Activated CD4-positive, alpha-beta T cell treated with anti-CD3 and anti-CD28 coated beads, Interleukin-2, Interleukin-6, amounts not matched to agents 100 ng/mL and 50 ng/mL, durations not matched to agents 16 hours and 8 hours (primary cell): ENCODE measurements at regions not wholly inside any gene's neighbourhood (a gene's known extent, or its start where the extent isn't known, plus 50 kb on each side); places are given as distances from the start of the nearest gene placed in this dataset.

Experiments used
- DNase-seq: peaks from one replicate; pipeline ENCODE4 v3.0.0-alpha.2; 2020

DNA sequence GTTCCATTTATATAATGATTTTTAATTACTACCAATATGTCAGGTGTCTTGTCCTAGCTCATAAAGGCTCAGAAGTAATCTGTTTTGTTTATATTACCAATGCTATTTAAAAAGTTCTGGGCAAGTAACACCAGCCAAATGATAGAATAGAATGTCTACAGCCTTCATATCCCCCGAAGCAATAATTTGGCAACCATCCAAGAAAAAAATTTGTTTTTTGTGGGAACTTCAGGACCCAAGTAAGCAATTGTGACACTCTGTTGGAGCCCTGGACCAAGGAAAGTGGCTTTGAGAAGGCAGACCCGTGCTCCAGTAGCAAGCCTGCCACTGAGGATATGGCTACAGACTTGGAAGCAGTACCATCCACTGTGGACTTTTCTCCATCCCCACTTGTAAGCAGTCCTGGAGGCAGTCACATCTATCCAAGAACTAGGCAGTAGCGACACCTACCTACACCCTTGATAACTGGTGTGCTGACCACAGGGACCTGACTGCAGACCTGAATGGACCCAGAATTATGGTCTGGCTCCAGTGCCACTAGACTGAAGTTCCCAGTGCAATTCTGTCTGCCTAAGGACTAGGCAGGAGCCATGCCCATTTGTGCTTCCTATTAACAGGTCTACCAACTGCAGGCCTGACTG, 870.7 kb upstream of the ADGRL2 start:
- DNase-seq = no peak

DNA sequence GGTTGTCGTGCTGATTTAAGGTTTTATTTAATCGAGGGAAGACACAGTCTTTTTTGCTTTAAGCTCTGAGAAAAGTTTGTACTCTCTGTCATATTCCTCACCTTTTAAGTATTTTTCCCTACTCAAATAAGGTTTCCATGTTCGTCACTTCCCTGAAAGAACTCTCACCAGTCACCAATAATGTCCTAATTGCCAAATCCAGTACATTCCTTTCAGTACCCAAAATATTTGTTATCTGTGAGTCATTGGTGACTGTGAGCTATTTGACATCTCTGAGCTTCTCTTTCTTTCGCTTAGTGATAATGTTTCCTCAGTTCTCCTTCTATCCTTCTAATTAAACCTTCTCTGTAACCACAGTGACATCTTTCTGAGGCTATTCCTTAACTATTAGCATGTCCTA, 874.2 kb upstream of the ADGRL2 start:
- DNase-seq = no peak

DNA sequence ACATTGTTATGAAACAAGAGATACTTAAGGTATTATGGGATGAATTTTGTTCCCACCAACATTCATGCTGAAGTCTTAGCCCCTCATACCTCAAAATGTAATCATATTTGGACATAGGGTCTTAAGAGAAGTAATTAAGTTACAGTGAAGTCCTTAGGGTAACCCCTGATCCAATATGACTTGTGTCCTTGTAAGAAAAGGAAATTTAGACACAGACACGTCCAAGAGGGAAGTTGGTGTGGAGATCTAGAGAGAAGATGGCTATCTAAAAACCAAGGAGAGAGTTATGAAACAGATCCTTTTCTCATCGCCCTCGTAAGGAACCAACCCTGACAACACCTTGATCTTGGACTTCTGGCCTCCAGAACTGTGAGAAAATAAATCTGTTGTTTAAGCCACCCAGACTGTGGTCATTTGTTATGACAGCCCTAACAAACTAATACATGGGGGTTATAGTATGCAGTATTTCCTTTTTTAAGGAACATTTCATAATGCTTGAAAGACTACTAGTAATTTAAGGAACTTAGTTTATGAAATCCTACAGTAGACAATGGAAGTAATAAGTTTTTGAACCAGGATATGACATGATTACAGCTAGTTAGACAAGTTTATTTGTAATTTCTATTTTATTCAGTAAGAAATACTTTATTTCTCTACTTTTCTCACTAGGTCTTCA, 875.5 kb upstream of the ADGRL2 start:
- DNase-seq = no peak

DNA sequence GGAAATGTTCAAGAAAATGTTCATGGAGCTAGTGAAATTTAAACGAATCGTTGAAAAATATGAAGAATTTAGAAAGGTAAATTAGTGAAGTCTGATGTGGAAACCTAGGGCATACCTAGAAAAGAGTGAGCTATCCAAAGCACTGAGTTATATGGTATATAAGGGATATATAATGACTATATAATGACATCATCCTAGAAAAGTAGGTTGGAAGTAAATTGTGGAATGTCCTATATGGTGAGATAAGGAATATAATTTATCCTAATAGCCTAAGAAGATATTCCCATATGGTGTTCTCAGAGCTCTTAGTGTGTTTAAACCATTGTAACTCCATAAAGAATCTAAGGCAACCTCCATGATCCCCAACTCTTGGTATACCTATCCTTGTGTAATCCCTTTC, 876.4 kb upstream of the ADGRL2 start:
- DNase-seq = no peak

GRCh38 chr1:80922906-80923305, 877.8 kb upstream of the ADGRL2 start:
- DNase-seq = no peak

DNA sequence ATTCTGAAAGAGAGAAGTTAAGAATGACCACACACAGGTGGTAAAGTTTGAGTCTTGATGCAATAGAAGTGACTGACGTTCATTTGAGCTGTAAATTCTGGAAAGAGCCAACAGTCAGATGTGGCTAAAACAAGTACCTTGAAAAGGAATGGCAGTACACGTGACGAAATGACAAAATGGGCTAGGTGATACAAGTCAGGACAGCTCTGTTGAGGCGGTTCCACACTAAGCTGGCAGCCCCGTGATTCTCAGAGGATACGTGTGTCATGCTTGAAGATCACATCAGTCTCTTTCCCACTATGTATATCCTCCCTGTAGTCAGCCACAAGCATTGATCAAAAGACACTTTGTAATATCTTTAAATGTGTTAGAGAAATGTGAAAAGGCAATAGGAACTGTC, 881.3 kb upstream of the ADGRL2 start:
- no peak for DNase-seq

DNA sequence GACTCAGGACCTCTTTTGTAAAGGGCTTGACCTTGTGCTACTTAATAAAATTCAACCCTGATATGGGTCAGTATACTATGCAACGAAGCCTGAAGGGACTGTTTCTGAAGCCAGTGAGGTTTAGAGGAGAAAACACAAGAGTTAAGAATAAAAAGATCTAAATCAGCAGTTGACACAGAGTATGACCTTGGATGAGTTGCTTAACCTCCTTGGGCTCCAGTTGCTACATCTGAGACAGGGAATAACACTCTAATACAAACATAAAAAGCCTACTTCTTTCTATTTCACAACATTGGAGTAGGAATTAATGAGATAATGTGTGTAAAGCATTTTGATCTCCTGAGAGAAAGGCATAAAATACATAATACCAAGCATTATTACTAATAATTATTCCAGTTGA, 882.4 kb upstream of the ADGRL2 start:
- DNase-seq = no peak

- DNase-seq = no peak
Observed at GRCh38 chr1:80917826-80918225, 882.9 kb upstream of the ADGRL2 start.

GRCh38 chr1:80917225-80917624, 883.5 kb upstream of the ADGRL2 start:
- DNase-seq = no peak

- DNase-seq = no peak
Observed at GRCh38 chr1:80915491-80915890, 885.2 kb upstream of the ADGRL2 start.

- DNase-seq = no peak
Observed at GRCh38 chr1:80910426-80910825, 890.3 kb upstream of the ADGRL2 start.

- no peak for DNase-seq
Observed at GRCh38 chr1:80909172-80909784, 891.5 kb upstream of the ADGRL2 start.

GRCh38 chr1:80896781-80897356, 903.9 kb upstream of the ADGRL2 start:
- DNase-seq = no peak

DNA sequence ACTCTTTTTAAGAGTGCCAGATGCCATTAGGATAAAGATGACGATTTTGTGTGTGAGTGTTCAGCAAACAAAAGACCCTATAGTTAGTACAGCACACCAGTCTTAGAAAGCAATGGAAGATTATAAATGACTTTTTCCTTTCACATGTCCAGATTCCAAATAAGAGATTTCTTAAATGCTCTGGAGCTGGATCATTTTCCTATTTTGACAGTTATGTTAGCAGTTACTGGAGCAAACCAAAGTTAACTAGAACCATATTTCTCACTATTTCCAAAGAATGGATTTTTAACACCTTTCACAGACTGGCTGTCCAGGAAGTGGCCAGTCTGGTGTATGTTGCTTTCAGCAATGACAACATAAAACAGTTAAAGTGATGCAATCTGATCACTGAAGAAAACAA, 905.8 kb upstream of the ADGRL2 start:
- DNase-seq = no peak

- no peak for DNase-seq
Observed at GRCh38 chr1:80893115-80893514, 907.6 kb upstream of the ADGRL2 start.

- DNase-seq = no peak
Observed at GRCh38 chr1:80892539-80892938, 908.2 kb upstream of the ADGRL2 start.

DNA sequence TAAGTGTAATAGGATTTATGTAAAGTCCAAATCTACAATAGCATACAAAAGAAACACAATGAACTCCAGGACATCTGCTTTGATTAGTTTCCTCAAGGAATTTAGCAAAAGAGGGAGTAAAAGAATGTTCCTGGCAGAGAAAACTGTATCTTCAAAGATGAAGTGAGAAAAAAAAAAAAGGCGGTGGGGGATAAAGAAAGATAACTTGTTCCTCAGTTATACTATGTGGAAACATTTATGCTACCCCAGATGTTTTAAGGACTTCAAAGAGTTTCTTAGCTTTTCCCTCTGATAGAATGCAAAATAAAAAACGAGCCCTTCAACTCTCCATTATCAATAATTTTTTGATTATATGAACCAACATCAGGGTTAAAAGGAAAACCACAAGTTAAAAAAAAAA, 908.9 kb upstream of the ADGRL2 start:
- DNase-seq = no peak

DNA sequence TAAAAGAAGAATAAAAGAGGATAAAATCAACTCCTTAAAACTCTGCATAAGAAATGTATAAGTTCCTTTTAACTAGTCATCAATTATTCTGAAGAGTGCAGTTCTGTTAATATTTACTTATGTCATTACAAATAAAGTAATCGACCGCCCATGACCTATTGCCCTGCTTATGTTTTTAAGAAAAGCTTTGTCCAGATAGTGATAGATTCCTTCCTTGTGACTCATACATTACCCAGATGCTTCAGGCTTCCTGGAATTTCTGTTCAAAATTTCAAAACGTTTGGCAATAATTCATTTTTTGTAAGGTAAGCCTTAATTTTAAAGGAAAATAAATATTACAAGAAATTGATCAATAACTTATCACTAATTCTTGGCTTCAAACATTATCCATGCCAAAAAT, 918.2 kb upstream of the ADGRL2 start:
- DNase-seq = no peak

GRCh38 chr1:80878343-80878742, 922.4 kb upstream of the ADGRL2 start:
- DNase-seq = no peak

DNA sequence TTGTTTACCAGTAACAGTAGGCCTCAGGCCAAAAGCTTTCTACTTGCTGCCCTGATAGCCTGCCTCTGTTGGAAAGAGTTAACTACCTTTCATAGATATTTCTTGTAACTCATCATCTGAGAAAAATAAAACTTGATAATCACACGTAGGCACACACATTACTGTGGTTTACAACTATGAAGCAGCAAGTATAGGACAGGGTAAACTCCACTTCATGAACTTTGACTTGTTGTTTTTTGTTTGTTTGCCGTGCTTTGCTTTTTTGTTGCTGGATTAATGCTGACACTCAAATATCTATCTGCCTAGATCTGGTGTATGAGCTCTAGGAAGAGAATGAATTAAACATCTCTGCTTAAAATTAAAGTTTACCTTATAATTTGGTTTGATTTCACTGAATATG, 924.7 kb upstream of the ADGRL2 start:
- DNase-seq = no peak

DNA sequence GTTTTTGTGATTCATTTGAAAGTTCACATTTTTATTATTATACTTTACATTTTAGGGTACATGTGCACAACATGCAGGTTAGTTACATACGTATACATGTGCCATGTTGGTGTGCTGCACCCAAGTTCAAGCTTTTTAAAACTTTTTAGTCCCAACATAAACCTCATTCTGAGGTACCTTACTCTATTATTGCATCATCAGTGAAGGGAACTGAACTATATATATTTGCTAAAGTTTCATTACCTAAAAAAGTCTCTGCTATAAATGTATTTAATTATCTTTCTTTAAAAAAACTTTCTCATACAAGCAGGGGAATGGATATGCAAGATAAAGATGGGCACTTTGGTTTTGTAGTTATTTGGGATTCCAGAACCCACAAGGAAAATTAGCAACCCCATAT, 931.4 kb upstream of the ADGRL2 start:
- no peak for DNase-seq

- DNase-seq = no peak
Observed at GRCh38 chr1:80847904-80848303, 952.8 kb upstream of the ADGRL2 start.

- no peak for DNase-seq
Observed at GRCh38 chr1:80846966-80847365, 953.8 kb upstream of the ADGRL2 start.

DNA sequence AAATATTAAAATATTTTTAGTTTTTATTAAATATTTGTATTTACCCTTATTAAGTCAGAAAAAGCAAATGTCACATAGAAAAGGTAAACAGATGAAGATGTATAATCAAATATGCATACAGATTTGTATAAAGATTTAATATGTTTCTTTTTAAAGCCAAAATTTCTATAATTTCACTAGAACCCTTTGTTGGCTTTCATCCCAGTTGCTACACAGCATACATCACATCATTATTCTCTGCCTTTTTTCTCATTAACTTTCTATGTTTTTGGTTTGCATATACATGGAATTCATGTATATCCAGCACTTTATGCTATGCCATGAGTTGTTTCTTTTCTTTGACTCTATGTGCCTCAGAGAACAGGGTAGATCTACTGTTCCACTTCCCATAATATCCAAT, 957.9 kb upstream of the ADGRL2 start:
- DNase-seq = no peak
